GM23338 (cell line): ENCODE measurements at regions not wholly inside any gene's neighbourhood (a gene's known extent, or its start where the extent isn't known, plus 50 kb on each side); places are given as distances from the start of the nearest gene placed in this dataset.

Experiments used
- ATAC-seq: fragments of 200-7000 bp; cut with Tn5 transposase; 3 replicates; pipeline ENCODE4 v1.9.1; 2020
- DNase-seq: peaks from one replicate; pipeline ENCODE4 v3.0.0-alpha.2; 2015; ENCODE audit warnings: low spot score
- H2AFZ ChIP-seq: fragments of 200-600 bp; sonication (generic); 2 replicates; pipeline ENCODE4 v1.8.0; 2016; ENCODE audit warnings: antibody characterized with exemption, mild to moderate bottlenecking, moderate library complexity
- H3F3A ChIP-seq: fragments of 200-600 bp; sonication (generic); replicated peaks from 2 replicates; pipeline ENCODE4 v1.8.0; 2017; ENCODE audit warnings: antibody characterized with exemption, mixed run types, low read depth
- H3K27ac ChIP-seq: fragments of 200-600 bp; sonication (generic); 2 replicates; pipeline ENCODE4 v1.6.1; 2016; ENCODE audit warnings: low read depth
- H3K27me3 ChIP-seq: fragments of 200-600 bp; sonication (generic); 2 replicates; pipeline ENCODE4 v1.8.0; 2016; ENCODE audit warnings: mild to moderate bottlenecking, mixed run types, moderate library complexity; ENCODE audit not compliant: insufficient read depth
- H3K36me3 ChIP-seq: fragments of 200-600 bp; sonication (generic); 2 replicates; pipeline ENCODE4 v1.8.0; 2016; ENCODE audit warnings: mild to moderate bottlenecking; ENCODE audit not compliant: insufficient read depth
- H3K4me1 ChIP-seq: fragments of 200-600 bp; sonication (generic); 2 replicates; pipeline ENCODE4 v1.8.0; 2016; ENCODE audit warnings: mild to moderate bottlenecking, moderate library complexity; ENCODE audit not compliant: insufficient read depth
- H3K4me2 ChIP-seq: fragments of 200-600 bp; sonication (generic); 2 replicates; pipeline ENCODE4 v1.7.1; 2017; ENCODE audit warnings: mixed run types
- H3K4me3 ChIP-seq: fragments of 200-600 bp; sonication (generic); 2 replicates; pipeline ENCODE4 v1.6.1; 2016; ENCODE audit warnings: mixed run types
- H3K79me2 ChIP-seq: fragments of 200-600 bp; sonication (generic); replicated peaks from 2 replicates; pipeline ENCODE4 v1.8.0; 2017; ENCODE audit warnings: mild to moderate bottlenecking; ENCODE audit not compliant: insufficient read depth
- H3K9me2 ChIP-seq: fragments of 200-600 bp; sonication (generic); 2 replicates; pipeline ENCODE4 v1.8.0; 2017; ENCODE audit not compliant: insufficient read depth
- H4K20me1 ChIP-seq: fragments of 200-600 bp; sonication (generic); replicated peaks from 2 replicates; pipeline ENCODE4 v1.8.0; 2017; ENCODE audit warnings: mild to moderate bottlenecking; ENCODE audit not compliant: insufficient read depth
- H3K27ac Mint-ChIP-seq: 2 replicates; pipeline ENCODE4 v1.8.0; 2020; ENCODE audit warnings: inconsistent platforms, mild to moderate bottlenecking, moderate library complexity, mixed read lengths
- H3K27me3 Mint-ChIP-seq: 3 replicates; pipeline ENCODE4 v1.8.0; 2022; ENCODE audit warnings: low read depth, mild to moderate bottlenecking, moderate library complexity, mixed read lengths, inconsistent platforms; ENCODE audit not compliant: insufficient read depth, poor library complexity
- H3K36me3 Mint-ChIP-seq: 3 replicates; pipeline ENCODE4 v1.8.0; 2021; ENCODE audit warnings: low read depth, mild to moderate bottlenecking, inconsistent platforms, moderate library complexity, mixed read lengths
- H3K4me1 Mint-ChIP-seq: 3 replicates; pipeline ENCODE4 v1.8.0; 2020; ENCODE audit warnings: mild to moderate bottlenecking, inconsistent platforms, mixed read lengths
- H3K4me3 Mint-ChIP-seq: 3 replicates; pipeline ENCODE4 v1.8.0; 2021; ENCODE audit warnings: moderate library complexity, mild to moderate bottlenecking, inconsistent platforms, mixed read lengths
- H3K9me3 Mint-ChIP-seq: 3 replicates; pipeline ENCODE4 v1.8.0; 2020; ENCODE audit warnings: moderate library complexity, mild to moderate bottlenecking, inconsistent platforms, mixed read lengths
- CTCF ChIP-seq, 2 experiments: fragments of 200-600 bp in 1 of 2; sonication (generic) in 1 of 2; conservative IDR thresholded peaks; 2 replicates each; pipeline versions ENCODE4 v1.5.1 to v1.6.1; 2016 to 2017; ENCODE audit warnings: antibody characterized with exemption in 2 of 2, low read depth in 2 of 2, mild to moderate bottlenecking in 2 of 2, moderate library complexity in 1 of 2
- ETS1 ChIP-seq: IDR thresholded peaks from 2 replicates; pipeline ENCODE4 v1.6.1; 2016; ENCODE audit warnings: antibody characterized with exemption
- EZH2 ChIP-seq: fragments of 200-600 bp; sonication (generic); IDR thresholded peaks from one replicate; pipeline ENCODE4 v1.8.0; 2017; ENCODE audit warnings: antibody characterized with exemption, mild to moderate bottlenecking, low read depth; ENCODE audit not compliant: unreplicated experiment
- JUNB ChIP-seq: IDR thresholded peaks from one replicate; pipeline ENCODE4 v1.6.1; 2016; ENCODE audit warnings: antibody characterized with exemption; ENCODE audit not compliant: unreplicated experiment
- NANOG ChIP-seq: IDR thresholded peaks from 2 replicates; pipeline ENCODE4 v1.6.1; 2016; ENCODE audit warnings: antibody characterized with exemption, borderline replicate concordance
- REST ChIP-seq: IDR thresholded peaks from one replicate; pipeline ENCODE4 v1.6.1; 2018; ENCODE audit warnings: antibody characterized with exemption; ENCODE audit not compliant: unreplicated experiment
- STAT1 ChIP-seq: IDR thresholded peaks from one replicate; pipeline ENCODE4 v1.6.1; 2016; ENCODE audit warnings: antibody characterized with exemption; ENCODE audit not compliant: unreplicated experiment
- ZNF462 ChIP-seq: fragments of 250-450 bp; sonication (Bioruptor Pico); IDR thresholded peaks from 2 replicates; pipeline ENCODE4 v1.5.0; 2020; ENCODE audit warnings: mild to moderate bottlenecking, moderate library complexity

- H3K4me2 ChIP-seq = no peak overlapping the region
- H3K27me3 ChIP-seq = no peaks in the 10 kb centered on the region
- DNase-seq (no peak), ATAC-seq (no peak)
- H3K9me3 Mint-ChIP-seq = no peaks in the 10 kb centered on the region
- H4K20me1 ChIP-seq = no peaks in the 10 kb centered on the region
- TF ChIP-seq STAT1 = no peak
- no peak for TF ChIP-seq ETS1
- TF ChIP-seq ZNF462 = no peak
- H3K36me3 ChIP-seq = no peaks in the 10 kb centered on the region
- no peaks in the 10 kb centered on the region for H3K36me3 Mint-ChIP-seq
- no peak overlapping the region for H3K4me3 Mint-ChIP-seq
- H3K27ac ChIP-seq = no peak overlapping the region
- H3K9me2 ChIP-seq = no peaks in the 10 kb centered on the region
- no peaks in the 10 kb centered on the region for H3K4me1 ChIP-seq
- H3K4me1 Mint-ChIP-seq = peaks cover 7% of the 10 kb centered on the region; the same call in 2 of the 3 replicates
- H3K79me2 ChIP-seq = no peaks in the 10 kb centered on the region
- H3F3A ChIP-seq = no peaks in the 10 kb centered on the region
- no peak overlapping the region for H2AFZ ChIP-seq
- H3K27ac Mint-ChIP-seq = no peak overlapping the region
- no peak overlapping the region for H3K4me3 ChIP-seq
- H3K27me3 Mint-ChIP-seq = peaks cover 4% of the 10 kb centered on the region
Measured at GRCh38 chr5:143898381-143898780, 86.4 kb downstream of the HMHB1 start.

- no peak overlapping the region for H3K4me2 ChIP-seq
- ATAC-seq = no peak
- H2AFZ ChIP-seq = no peak overlapping the region
- H3K4me3 Mint-ChIP-seq = no peak overlapping the region
- H3K9me2 ChIP-seq = no peaks in the 10 kb centered on the region
- no peak overlapping the region for H3K27ac Mint-ChIP-seq
- H3K27ac ChIP-seq = no peak overlapping the region
- no peaks in the 10 kb centered on the region for H3K4me1 ChIP-seq
- no peaks in the 10 kb centered on the region for H3F3A ChIP-seq
- H3K36me3 Mint-ChIP-seq = no peaks in the 10 kb centered on the region
- H3K79me2 ChIP-seq = no peaks in the 10 kb centered on the region
- H3K4me1 Mint-ChIP-seq = peaks cover 7% of the 10 kb centered on the region; the same call in 2 of the 3 replicates
- H3K36me3 ChIP-seq = no peaks in the 10 kb centered on the region
- no peaks in the 10 kb centered on the region for H4K20me1 ChIP-seq
- DNase-seq = no peak
- peaks cover 2% of the 10 kb centered on the region for H3K27me3 Mint-ChIP-seq
- H3K9me3 Mint-ChIP-seq = no peaks in the 10 kb centered on the region
- no peaks in the 10 kb centered on the region for H3K27me3 ChIP-seq
- no peak overlapping the region for H3K4me3 ChIP-seq
- TF ChIP-seq CTCF (conservative IDR thresholded peaks at IDR 0.05; ENCODE audit: low read depth in 2 of 2) (no peak), JUNB (no peak), EZH2 (no peak), STAT1 (no peak), NANOG (no peak), REST (no peak)
Measured at GRCh38 chr5:143898916-143899591, 87.1 kb downstream of the HMHB1 start.
